WTC11 (cell line): ENCODE measurements at regions not wholly inside any gene's neighbourhood (a gene's known extent, or its start where the extent isn't known, plus 50 kb on each side); places are given as distances from the start of the nearest gene placed in this dataset.

Source experiments
- IRF1 ChIP-seq: sonication (generic); formaldehyde crosslinking; IDR thresholded peaks from 2 replicates; pipeline ENCODE4 v1.8.0; 2023; ENCODE audit warnings: missing genetic modification reagents
- NFATC4 ChIP-seq: fragments of 250-450 bp; sonication (Bioruptor Pico); IDR thresholded peaks from 2 replicates; pipeline ENCODE4 v1.9.0; 2021; ENCODE audit warnings: mild to moderate bottlenecking
- NR2C2 ChIP-seq: sonication (generic); formaldehyde crosslinking; IDR thresholded peaks from 2 replicates; pipeline ENCODE4 v1.8.0; 2022; ENCODE audit warnings: mild to moderate bottlenecking, missing genetic modification reagents
- ZNF263 ChIP-seq: sonication (generic); formaldehyde crosslinking; IDR thresholded peaks from 2 replicates; pipeline ENCODE4 v1.8.1; 2022; ENCODE audit warnings: low read depth, mild to moderate bottlenecking, moderate library complexity, missing genetic modification reagents
- ZNF671 ChIP-seq: fragments of 250-450 bp; sonication (Bioruptor Pico); IDR thresholded peaks from 2 replicates; pipeline ENCODE4 v1.8.0; 2021; ENCODE audit warnings: mild to moderate bottlenecking
- TF ChIP-seq, protein P1 (sequence below): fragments of 200-600 bp; IDR thresholded peaks from 2 replicates; pipeline ENCODE4 v1.8.0; 2022; ENCODE audit warnings: antibody characterized with exemption
- TF ChIP-seq, protein P2 (sequence below): sonication (generic); formaldehyde crosslinking; IDR thresholded peaks from 2 replicates; pipeline ENCODE4 v1.8.1; 2022; ENCODE audit warnings: missing genetic modification reagents, borderline replicate concordance

- TF ChIP-seq ZNF671 (CRISPR knock-in tag): no peak
- TF ChIP-seq, protein P1, sequence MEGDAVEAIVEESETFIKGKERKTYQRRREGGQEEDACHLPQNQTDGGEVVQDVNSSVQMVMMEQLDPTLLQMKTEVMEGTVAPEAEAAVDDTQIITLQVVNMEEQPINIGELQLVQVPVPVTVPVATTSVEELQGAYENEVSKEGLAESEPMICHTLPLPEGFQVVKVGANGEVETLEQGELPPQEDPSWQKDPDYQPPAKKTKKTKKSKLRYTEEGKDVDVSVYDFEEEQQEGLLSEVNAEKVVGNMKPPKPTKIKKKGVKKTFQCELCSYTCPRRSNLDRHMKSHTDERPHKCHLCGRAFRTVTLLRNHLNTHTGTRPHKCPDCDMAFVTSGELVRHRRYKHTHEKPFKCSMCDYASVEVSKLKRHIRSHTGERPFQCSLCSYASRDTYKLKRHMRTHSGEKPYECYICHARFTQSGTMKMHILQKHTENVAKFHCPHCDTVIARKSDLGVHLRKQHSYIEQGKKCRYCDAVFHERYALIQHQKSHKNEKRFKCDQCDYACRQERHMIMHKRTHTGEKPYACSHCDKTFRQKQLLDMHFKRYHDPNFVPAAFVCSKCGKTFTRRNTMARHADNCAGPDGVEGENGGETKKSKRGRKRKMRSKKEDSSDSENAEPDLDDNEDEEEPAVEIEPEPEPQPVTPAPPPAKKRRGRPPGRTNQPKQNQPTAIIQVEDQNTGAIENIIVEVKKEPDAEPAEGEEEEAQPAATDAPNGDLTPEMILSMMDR: no peak
- TF ChIP-seq ZNF263 (CRISPR knock-in tag): no peak
- no peak for TF ChIP-seq IRF1 (CRISPR knock-in tag)
- no peak for TF ChIP-seq NR2C2
- no peak for TF ChIP-seq NFATC4
- TF ChIP-seq, protein P2, sequence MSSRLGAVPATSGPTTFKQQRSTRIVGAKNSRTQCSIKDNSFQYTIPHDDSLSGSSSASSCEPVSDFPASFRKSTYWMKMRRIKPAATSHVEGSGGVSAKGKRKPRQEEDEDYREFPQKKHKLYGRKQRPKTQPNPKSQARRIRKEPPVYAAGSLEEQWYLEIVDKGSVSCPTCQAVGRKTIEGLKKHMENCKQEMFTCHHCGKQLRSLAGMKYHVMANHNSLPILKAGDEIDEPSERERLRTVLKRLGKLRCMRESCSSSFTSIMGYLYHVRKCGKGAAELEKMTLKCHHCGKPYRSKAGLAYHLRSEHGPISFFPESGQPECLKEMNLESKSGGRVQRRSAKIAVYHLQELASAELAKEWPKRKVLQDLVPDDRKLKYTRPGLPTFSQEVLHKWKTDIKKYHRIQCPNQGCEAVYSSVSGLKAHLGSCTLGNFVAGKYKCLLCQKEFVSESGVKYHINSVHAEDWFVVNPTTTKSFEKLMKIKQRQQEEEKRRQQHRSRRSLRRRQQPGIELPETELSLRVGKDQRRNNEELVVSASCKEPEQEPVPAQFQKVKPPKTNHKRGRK (CRISPR knock-in tag): no peak
Observed at GRCh38 chr10:131679926-131680325, 220.9 kb upstream of the PPP2R2D start.
